Kidney capillary endothelial cell (primary cell): ENCODE measurements at regions not wholly inside any gene's neighbourhood (a gene's known extent, or its start where the extent isn't known, plus 50 kb on each side); places are given as distances from the start of the nearest gene placed in this dataset.
A peak's percentile ranks its signal among the peaks of the same experiment; 100 is the strongest.

Source experiments
- DNase-seq: peaks from one replicate; pipeline ENCODE4 v3.0.0-alpha.2; 2018; ENCODE audit warnings: low spot score

GRCh38 chr10:79009145-79009544, 59.6 kb upstream of the ZMIZ1 start:
- no peak for DNase-seq

GRCh38 chr10:79012567-79012966, 56.2 kb upstream of the ZMIZ1 start:
- no peak for DNase-seq

- DNase-seq, result no peak
Observed at GRCh38 chr10:79013406-79013987, 55.3 kb upstream of the ZMIZ1 start.

- DNase-seq, result no peak
Observed at GRCh38 chr10:79014796-79015195, 54.0 kb upstream of the ZMIZ1 start.

GRCh38 chr10:79017882-79018520, 50.8 kb upstream of the ZMIZ1 start:
- no peak for DNase-seq

GRCh38 chr10:79018521-79019011, 50.2 kb upstream of the ZMIZ1 start:
- DNase-seq, result peak; percentile 7
